CD4-positive, alpha-beta T cell treated with Interleukin-15 for 4 hours (primary cell): ENCODE measurements at regions not wholly inside any gene's neighbourhood (a gene's known extent, or its start where the extent isn't known, plus 50 kb on each side); places are given as distances from the start of the nearest gene placed in this dataset.

Experiments
- DNase-seq: peaks from one replicate; pipeline ENCODE4 v3.0.0-alpha.2; 2020; ENCODE audit warnings: low spot score

GRCh38 chr2:120917886-120918285 lies 182.2 kb downstream of the GLI2 start:
- no peak for DNase-seq

GRCh38 chr2:120919216-120919615 lies 183.5 kb downstream of the GLI2 start:
- no peak for DNase-seq

DNA sequence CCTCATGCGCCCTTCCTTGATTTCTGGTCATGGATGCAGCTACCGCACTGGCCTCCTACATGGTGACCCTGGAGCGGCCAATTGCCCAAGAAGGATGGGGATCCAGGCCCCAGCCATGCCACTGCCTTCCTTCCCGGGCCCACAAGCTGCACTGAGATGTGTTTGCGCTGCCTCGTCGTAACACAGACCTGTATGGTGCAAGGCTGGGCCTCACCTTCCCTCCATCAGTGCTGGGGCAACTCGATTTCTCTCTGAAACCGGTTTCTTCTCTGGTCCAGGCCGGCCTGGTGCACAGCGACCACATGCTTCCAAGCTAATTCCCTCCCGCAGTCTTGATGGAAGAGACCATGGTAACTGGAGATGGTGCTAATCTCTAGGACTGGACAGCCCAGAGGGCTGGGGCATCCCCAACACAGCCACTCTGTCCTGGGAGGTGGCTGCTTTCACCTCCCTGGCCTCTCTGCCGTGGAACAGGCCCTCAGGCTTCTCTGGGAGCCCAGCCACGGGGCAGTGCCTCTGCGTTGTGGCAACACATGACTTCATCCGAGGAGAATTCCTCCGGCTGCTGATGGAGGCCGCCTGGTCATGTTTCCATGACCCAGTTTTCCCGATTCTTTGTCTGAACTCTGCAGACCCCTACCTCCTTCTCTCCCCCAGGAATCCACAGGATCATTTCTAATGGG lies 184.2 kb downstream of the GLI2 start:
- DNase-seq: no peak

- DNase-seq: no peak
These were observed 184.9 kb downstream of the GLI2 start for GRCh38 chr2:120920454-120921148.

DNA sequence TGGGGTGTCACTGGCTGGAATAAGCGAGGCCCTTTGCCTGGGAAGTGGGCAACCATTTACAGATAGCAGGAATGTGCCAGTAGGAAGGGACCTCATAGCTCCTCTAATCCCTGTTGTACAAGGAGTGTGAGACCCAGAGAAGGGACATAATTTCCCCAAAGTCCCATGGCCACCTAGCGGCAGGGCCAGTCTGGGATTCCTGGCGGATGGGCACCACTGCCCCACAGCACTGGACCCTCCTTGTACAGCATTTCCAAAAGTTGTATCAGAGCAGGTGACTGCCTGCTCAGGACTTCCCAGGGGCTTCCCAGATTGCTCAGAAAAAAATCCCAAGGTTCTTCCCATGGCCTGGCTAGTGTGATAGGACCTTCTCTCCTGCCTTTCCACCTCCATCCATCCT lies 185.8 kb downstream of the GLI2 start:
- DNase-seq: no peak

- DNase-seq: no peak
These were observed 187.1 kb downstream of the GLI2 start for GRCh38 chr2:120922571-120923332.

DNA sequence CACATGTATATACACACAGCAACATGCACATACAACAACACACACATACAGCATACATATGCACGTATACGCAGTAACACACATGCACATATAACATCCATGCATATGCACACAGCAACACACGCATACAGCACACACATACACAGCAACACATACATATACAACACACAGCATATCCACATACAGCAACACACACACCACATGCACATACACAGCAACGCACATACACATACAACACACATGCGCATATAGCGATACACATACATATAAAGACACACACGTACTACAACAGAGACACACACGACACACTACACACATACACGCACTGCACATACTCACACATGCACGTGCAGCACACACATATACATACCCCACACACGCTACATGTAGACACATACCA lies 187.8 kb downstream of the GLI2 start:
- DNase-seq: no peak

- no peak for DNase-seq
These were observed 189.3 kb downstream of the GLI2 start for GRCh38 chr2:120924924-120925323.

DNA sequence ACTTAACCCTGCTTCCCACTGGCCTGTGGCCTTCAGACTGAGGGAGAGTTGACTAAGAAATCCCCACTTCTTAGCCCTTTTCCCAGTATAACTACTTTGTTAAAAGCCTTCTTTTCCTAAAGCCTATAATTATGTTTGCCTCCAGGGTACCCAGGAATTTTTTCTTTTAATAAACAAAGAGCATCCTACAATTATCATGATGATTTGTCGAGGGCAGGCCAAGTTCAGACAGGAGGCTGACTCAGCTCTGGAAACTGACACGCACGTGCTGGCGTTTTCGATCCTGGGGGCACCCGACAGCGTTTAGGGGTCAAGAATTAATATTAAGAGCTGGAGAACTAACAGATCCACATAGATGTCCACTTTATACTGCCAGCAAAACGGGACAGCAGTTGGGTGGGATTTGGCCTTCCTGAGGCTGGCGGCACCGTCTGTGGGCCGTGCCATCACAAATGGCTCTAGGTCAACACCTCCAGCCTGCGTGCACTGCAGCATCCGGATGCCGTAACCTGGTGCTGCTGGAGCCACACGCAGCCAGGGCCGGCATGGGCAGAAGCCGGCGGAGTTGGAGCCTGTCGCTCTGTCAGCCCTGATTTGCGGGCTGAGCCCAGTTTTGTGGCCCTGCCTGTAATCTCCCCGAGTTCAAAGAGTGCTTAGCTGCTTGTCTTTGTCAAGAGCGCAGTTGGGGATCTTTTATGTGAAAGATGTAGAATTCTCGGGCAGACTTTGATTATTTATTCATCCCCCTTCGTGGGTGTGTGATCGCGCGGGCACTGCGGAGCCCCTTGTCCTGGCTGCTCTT lies 191.0 kb downstream of the GLI2 start:
- DNase-seq: no peak

- no peak for DNase-seq
These were observed 191.6 kb downstream of the GLI2 start for GRCh38 chr2:120927265-120927628.

DNA sequence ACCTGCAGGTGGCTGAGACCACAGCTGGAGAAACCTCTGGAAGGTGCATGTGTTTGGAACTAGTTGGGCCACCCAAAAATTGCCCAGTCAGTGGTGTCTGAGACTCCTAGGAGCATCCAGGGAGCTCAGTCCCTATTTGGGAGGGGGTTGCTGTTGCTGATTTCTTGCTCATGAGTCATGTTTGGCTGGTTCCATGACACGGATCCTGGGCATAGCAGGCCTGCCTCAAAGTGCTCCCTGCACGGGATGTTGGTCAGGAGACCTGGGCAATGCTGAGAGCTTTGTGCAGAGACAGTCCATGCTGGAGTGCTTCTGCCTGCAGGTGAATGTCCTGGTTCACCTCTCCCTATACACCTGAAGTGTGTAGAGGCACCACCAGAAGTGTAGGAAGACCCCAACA lies 194.2 kb downstream of the GLI2 start:
- DNase-seq: no peak

- DNase-seq: no peak
These were observed 194.6 kb downstream of the GLI2 start for GRCh38 chr2:120930236-120930635.

DNA sequence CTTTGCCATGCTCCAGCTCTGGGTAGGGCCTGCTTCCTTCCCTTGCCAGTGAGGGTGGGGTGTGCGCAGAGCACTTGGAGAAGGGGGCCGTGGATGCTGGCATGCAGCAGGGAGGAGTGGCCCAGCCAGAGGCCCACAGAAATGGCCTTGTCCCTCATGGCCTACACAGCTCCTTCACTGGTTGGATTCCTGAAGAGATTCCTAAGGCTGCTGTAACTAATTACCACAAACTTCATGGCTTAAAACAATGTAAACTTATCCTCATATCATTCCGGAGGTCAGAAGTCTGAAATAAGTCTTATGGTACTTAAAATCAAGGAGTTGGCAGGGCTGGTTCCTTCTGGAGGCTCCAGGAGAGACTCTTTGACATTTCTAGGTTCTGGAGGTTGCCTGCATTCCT lies 195.2 kb downstream of the GLI2 start:
- no peak for DNase-seq

GRCh38 chr2:120932472-120932871 lies 196.8 kb downstream of the GLI2 start:
- no peak for DNase-seq

DNA sequence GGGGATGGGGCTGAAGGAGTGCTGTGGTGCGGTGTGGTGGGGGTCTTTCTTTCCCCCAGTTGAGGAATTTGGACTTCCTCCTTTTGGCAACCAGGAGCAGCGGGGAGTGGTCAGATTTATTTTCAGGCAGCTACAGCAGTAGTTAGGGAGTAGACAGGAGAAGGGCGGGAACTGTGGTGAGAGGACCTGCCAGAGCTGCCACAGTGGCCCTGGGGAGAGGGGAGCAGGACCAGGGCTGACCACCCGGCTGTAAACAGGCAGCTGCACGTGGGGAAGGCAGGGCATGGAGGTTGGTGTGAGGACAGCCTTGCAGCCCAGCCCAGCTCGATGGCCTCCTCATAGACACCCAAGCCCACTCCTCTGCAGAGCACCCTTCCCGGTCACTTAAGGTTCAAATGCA lies 197.2 kb downstream of the GLI2 start:
- DNase-seq: no peak

DNA sequence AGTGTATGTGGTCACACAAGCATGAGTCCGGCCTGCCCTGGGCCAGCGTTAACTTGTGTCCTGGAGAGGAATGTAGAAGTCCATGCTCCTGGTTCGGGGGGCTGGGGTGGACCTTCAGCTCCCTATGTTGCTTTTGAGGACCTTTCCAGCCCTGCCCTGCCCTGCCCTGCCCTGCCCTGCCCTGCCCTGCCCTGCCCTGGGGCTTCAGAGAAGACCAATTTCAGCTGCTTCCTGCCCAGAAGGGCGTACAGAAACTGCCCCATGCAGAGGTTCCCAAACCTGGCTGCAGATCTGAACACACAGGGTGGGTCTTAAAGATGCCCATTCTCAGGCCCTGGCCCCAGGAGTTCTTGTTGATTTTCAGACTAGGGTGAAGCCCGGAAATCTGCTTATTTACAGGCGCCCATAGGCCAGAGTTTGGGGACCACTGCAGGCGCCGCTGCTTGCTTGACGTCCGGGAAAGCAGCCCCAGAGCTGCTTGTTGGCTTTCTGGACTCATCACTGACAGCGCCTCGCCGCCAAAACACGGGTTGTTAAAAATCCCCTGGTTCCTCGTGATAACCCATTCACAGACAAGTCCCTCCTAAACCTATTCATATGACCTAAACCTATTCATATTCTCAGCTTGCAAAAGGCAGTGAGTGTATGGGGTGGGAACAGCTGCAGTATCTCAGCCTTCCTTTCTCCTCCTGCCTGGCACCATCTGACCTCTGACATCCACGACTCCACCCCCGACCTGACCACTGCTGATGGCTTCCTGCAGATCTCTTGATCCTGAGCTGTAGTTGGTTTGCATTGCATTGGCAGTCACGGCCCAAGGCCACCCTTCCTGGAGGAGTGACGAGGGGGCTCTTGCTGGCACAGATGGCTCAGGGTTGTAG lies 198.3 kb downstream of the GLI2 start:
- no peak for DNase-seq

GRCh38 chr2:120934574-120935338 lies 199.1 kb downstream of the GLI2 start:
- DNase-seq: no peak

DNA sequence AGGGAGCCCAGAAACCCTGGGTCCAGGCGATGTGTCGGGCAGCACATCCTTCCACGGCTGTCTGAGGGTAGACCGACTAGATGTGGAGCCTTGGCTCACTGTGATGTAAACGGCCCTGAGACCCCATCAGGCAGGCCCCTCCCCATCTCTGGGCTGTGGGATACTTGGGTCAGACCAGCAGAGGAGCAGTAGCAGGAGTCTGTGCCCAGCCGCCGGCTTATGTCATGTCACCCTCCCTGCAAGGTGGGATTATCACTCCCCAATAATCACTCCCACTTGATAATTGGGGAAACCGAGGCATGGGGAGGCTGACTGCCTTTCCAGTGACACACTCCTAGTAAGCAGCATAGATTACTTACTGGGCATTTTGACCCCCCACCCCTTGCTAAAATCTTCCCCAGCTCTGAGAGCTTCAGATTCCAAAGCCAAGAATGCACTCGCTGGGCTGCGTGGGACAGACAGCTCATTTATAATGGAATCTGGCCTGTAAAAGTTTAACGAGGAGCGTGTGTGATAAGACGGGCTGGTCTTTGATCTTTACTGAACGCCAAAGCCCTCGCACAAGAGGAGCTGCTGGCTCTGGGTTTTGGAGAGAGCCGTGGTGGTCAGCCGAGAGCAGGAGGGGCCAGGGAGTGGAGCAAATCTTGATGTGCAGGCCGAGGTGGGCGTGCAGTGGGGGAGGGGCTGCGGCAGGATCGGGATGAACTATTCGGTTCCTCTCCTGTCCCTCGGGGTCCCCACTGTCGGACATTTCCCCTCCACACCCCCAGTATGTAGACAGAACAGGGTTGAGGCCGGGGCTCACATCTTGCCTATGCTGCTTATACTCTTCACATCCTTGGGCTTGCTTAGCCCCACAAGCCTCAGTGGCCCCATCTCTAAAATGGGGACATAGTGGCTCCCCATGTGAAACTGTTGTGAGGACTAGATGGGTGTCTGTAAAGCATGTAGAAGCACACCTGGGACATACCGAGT lies 200.0 kb downstream of the GLI2 start:
- no peak for DNase-seq
